ENCODE measurements at regions not wholly inside any gene's neighbourhood (a gene's known extent, or its start where the extent isn't known, plus 50 kb on each side); places are given as distances from the start of the nearest gene placed in this dataset.

DNA sequence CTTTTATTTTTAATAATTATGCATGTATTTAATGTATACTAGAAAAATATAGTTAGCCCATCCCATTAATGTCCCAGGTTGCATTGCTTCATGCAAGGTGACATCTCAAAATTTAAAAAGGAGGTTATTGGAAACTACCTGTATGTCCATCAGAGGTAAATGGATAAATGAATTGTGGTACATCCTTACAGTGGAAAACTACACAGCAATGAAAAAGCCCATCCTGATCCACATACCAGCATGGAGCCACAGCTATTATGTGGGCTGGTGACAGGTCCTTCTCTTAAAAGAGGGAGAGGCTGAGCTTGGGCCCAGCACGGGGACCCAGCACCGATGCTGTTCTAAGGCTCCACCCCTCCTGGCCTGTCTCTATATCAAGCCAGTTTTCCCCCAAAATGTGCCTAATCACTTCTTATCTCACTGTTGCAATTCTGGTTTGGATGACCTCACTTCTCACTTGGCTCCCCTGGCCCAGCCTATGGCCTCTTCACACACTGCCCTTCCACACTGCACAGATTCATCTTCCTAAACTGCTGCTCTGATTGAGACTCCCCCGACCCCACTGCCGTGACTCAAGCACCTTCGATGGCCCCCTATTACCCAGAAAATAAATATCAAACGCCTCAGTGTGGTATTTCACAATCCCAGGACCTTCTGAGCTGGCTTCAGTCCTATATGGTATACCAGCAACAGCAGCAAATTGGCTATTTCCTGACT lies 97.1 kb upstream of the NCOR2 start:
- ATAC-seq (replicated peaks) (no peak), DNase-seq (no peak)
- no peak overlapping the region for H3K27ac Mint-ChIP-seq
- peaks cover 4 to 12% of the 10 kb centered on the region in 2 donors for H3K9me3 Mint-ChIP-seq
- no peak overlapping the region for H3K4me3 Mint-ChIP-seq
- peaks cover 0 to 5% of the 10 kb centered on the region in 2 donors for H3K27me3 Mint-ChIP-seq
- H3K36me3 Mint-ChIP-seq = peaks cover 3 to 8% of the 10 kb centered on the region in 2 donors
- H3K4me1 Mint-ChIP-seq = peaks cover 3 to 6% of the 10 kb centered on the region in 2 donors

DNA sequence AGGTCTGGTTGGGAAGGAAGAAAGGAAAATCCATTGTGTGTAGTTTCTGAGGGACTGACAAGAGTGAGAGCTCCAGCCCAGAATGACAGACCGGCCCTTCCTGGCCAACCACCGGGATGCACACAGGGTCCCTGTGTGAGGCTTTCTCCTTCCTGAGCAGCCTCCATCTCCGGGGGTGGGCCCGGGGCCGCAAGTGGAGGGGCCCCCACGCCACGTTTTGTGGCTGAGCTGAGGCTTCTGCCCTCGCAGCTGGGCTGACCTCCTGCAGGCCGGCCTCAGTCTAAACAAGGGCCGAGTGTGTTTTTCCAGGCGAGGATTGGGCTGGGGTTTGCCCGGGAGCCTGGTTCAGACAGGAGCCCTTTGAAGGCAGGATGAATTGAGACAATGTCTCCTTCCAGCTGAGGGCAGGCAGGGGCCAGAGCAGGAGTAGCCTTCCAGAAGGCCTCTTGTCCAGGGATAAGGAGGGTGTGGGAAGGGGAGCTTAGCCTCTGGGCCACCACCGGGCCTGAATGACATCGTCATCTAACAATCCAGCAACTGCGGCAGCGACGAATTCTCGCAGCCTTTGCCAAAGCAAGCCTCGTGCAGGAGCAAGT lies 96.5 kb upstream of the NCOR2 start:
- Mint-ChIP-seq H3K9me3 (peaks cover 4 to 12% of the 10 kb centered on the region in 2 donors), H3K36me3 (peaks cover 3 to 8% of the 10 kb centered on the region in 2 donors), H3K27me3 (peaks cover 0 to 8% of the 10 kb centered on the region in 2 donors), H3K4me3 (no peak overlapping the region), H3K4me1 (no peaks in the 10 kb centered on the region), H3K27ac (no peak overlapping the region)
- ATAC-seq (replicated peaks) (no peak), DNase-seq (no peak)

DNA sequence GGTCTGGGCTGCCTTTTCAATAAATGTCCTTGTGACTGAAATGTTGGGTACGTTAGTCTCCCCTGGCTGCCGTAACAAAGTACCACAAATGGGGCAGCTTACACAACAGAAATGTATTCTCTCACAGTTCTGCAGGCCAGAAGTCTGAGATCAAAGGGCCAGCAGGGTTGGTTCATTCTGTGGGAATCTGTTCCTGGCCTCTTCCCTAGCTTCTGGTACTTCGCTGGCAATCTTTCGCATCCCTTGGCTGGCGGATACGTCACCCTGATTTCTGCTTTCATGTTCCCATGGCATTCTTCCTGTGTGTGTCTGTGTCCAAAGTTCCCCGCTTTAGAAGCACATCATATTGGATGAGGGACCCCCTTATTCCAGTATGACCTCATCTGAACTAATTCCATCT lies 95.8 kb upstream of the NCOR2 start:
- no peak for DNase-seq
- no peak for ATAC-seq (replicated peaks)
- Mint-ChIP-seq H3K27me3 (peaks cover 0 to 8% of the 10 kb centered on the region in 2 donors), H3K27ac (no peak overlapping the region), H3K4me3 (no peak overlapping the region), H3K4me1 (no peaks in the 10 kb centered on the region), H3K36me3 (peaks cover 3 to 8% of the 10 kb centered on the region in 2 donors), H3K9me3 (peaks cover 4 to 13% of the 10 kb centered on the region in 2 donors)

DNA sequence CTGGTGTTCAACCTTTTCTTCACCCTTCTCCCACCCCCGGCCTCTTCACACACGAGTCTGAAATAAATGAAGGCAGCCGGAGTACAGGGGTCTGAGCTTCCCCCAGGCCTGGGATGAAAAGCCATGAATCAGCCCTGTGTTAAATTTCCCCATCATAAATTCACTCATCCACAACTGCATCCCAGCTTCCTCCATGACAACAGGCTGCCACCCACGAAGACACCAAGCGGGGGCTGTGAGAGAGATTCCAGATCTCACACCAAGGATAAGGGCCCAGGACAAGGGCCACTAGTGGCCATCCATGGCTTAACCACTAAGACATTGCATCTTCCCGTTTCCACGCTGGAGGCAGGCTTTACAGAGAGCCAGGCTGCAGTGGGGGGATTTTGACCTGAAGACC lies 93.9 kb upstream of the NCOR2 start:
- no peaks in the 10 kb centered on the region for H3K4me1 Mint-ChIP-seq
- peaks cover 4 to 10% of the 10 kb centered on the region in 2 donors for H3K9me3 Mint-ChIP-seq
- H3K4me3 Mint-ChIP-seq = no peak overlapping the region
- H3K36me3 Mint-ChIP-seq = peaks cover 3 to 5% of the 10 kb centered on the region in 2 donors
- H3K27ac Mint-ChIP-seq = no peak overlapping the region
- ATAC-seq (replicated peaks) (no peak), DNase-seq (no peak)
- peaks cover 7 to 13% of the 10 kb centered on the region in 2 donors for H3K27me3 Mint-ChIP-seq

DNA sequence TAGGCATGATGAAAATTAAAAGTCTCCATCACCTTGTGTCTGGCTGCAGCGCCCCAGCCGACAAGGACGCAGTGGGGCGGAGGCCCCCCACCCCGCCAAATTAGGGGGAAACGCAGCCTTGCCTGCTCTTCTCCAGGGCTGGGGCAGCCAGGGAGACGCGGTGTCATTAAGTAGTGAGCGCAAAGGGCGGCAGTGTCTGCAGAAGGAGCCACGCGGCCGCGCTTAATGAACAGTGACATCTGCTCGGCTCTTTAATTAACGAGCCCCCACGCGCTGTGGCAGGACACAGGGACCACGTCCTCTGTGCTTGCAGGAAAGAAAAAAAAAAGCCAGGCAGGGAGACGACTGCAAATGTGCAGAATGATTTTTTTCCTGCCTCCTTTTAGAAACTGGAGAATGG lies 93.4 kb upstream of the NCOR2 start:
- no peak overlapping the region for H3K27ac Mint-ChIP-seq
- peaks cover 2 to 4% of the 10 kb centered on the region in 2 donors for H3K4me1 Mint-ChIP-seq
- no peak overlapping the region for H3K4me3 Mint-ChIP-seq
- peaks cover 11 to 16% of the 10 kb centered on the region in 2 donors for H3K27me3 Mint-ChIP-seq
- peaks cover 4 to 10% of the 10 kb centered on the region in 2 donors for H3K9me3 Mint-ChIP-seq
- peaks cover 3 to 5% of the 10 kb centered on the region in 2 donors for H3K36me3 Mint-ChIP-seq
- no peak for DNase-seq
- ATAC-seq (replicated peaks) = no peak

DNA sequence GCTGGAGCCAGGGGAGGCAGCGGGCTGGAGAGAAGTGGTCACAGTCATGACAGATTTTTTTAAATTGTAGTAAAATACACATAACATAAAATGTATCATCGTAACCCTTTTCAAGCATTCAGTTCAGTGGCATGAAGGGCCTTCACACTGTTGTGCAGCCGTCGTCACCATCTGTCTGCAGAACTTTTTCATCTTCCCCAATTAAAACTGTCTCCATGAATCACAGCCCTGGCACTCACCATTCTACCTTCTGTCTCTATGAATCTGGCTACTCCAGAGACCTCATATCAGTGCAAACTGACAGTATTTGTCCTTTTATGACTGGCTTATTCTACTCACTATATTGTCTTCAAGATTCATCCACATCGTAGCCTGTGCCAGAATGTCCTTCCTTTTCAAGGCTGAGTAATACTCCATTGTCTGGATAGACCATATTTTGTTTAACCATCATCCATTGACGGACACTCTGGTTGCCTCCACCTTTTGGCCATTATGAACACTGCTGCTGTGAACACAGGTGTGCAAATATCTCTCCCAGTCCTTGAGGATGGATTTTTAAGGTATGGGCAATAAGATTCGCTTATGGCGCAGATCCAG lies 91.5 kb upstream of the NCOR2 start:
- H3K9me3 Mint-ChIP-seq = peaks cover 4 to 7% of the 10 kb centered on the region in 2 donors
- ATAC-seq (replicated peaks) (no peak), DNase-seq (no peak)
- H3K36me3 Mint-ChIP-seq = no peaks in the 10 kb centered on the region
- peaks cover 3 to 7% of the 10 kb centered on the region in 2 donors for H3K4me1 Mint-ChIP-seq
- H3K4me3 Mint-ChIP-seq = no peak overlapping the region
- peaks cover 14 to 17% of the 10 kb centered on the region in 2 donors for H3K27me3 Mint-ChIP-seq
- no peak overlapping the region for H3K27ac Mint-ChIP-seq

DNA sequence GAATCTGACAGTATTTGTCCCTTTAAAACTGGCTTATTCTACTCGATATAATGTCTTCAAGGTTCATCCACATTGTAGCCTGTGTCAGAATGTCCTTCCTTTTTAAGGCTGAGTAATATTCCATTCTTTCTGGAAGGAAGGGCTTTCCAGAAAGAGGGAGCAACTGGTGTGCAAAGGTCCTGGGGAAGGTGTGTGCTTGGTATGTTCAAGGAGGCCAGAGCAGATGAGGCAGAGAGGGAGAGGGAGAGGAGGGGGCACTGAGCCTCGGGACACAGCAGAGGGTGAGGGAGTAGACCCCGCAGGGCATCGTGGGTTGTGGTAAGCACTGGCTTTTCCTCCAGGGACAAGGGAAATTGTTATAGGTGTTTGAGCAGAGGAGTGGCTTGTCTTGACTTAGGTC lies 90.9 kb upstream of the NCOR2 start:
- Mint-ChIP-seq H3K4me3 (no peak overlapping the region), H3K4me1 (peaks cover 3 to 10% of the 10 kb centered on the region in 2 donors), H3K9me3 (peaks cover 4 to 7% of the 10 kb centered on the region in 2 donors), H3K27ac (no peak overlapping the region), H3K27me3 (peaks cover 16 to 19% of the 10 kb centered on the region in 2 donors), H3K36me3 (no peaks in the 10 kb centered on the region)
- no peak for DNase-seq
- ATAC-seq (replicated peaks) = no peak

DNA sequence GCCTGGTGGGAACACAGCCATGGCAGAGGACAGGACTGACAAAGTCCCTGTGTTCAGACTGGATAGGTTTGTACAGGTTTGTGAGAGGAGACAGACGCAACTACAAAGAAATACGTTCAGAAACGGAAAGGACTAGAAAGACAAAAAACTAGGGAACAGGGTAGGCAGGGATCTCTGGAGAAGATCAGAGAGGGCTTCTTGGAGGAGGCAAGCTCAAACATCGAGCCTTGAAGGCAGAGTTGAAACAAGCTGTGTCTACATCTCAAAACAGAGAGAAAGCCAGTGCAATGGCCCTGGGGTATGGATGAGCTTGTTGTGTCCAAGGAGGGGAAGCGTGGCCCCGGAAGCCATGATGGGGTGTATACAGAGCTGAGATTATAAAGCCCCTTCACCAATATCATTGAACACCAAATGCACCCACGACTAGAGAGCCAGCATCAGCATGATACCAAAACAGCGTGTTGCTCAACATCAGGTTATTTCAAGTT lies 89.6 kb upstream of the NCOR2 start:
- peaks cover 3 to 12% of the 10 kb centered on the region in 2 donors for H3K4me1 Mint-ChIP-seq
- H3K36me3 Mint-ChIP-seq = no peaks in the 10 kb centered on the region
- no peak overlapping the region for H3K27ac Mint-ChIP-seq
- ATAC-seq (replicated peaks) (no peak), DNase-seq (no peak)
- H3K9me3 Mint-ChIP-seq = peaks cover 0 to 4% of the 10 kb centered on the region in 2 donors
- peaks cover 21 to 30% of the 10 kb centered on the region in 2 donors for H3K27me3 Mint-ChIP-seq
- no peak overlapping the region for H3K4me3 Mint-ChIP-seq

DNA sequence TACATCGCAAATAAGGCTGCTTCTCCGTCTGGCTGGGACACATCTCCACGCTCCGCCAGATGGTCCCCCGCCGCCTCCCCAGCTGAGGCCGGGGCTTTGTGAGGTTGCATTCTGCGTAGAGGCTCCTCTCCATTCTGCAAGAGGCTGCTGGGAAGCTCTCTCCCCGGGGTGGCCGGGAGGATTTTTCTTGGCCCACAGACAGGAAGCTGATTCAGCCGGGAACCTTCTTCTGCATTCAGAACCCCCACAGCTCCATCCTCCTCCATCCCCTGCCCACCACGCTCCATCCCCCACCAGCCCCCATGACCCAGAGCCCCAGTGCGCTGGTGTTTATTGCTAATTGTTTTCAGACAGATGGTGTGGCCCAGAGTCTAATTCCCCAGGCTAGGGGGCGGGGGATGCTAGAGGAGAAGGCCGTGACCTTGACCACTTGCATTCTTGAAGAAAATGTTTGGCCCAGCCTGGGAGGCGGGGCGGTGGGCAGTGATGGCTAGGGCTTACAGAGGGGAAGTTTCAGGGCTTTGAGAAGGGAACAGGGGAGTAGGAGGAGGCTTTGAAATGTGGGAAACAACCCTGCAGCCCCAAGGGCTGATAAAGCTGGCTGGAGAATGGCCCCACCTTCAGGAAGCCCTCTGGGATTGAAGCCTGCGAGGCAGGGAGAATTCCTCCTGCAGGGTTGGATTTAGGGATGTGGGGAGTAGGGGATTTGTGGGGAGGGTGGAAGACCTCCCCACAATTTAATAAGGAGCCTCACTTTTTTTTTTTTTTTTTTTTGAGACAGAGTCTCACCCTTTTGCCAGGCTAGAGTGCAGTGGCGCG lies 88.5 kb upstream of the NCOR2 start:
- peaks cover 21 to 30% of the 10 kb centered on the region in 2 donors for H3K27me3 Mint-ChIP-seq
- no peak overlapping the region for H3K4me3 Mint-ChIP-seq
- peaks cover 0 to 3% of the 10 kb centered on the region in 2 donors for H3K9me3 Mint-ChIP-seq
- no peaks in the 10 kb centered on the region for H3K36me3 Mint-ChIP-seq
- no peak for ATAC-seq (replicated peaks)
- no peak for DNase-seq
- peaks cover 3 to 12% of the 10 kb centered on the region in 2 donors for H3K4me1 Mint-ChIP-seq
- H3K27ac Mint-ChIP-seq = no peak overlapping the region

DNA sequence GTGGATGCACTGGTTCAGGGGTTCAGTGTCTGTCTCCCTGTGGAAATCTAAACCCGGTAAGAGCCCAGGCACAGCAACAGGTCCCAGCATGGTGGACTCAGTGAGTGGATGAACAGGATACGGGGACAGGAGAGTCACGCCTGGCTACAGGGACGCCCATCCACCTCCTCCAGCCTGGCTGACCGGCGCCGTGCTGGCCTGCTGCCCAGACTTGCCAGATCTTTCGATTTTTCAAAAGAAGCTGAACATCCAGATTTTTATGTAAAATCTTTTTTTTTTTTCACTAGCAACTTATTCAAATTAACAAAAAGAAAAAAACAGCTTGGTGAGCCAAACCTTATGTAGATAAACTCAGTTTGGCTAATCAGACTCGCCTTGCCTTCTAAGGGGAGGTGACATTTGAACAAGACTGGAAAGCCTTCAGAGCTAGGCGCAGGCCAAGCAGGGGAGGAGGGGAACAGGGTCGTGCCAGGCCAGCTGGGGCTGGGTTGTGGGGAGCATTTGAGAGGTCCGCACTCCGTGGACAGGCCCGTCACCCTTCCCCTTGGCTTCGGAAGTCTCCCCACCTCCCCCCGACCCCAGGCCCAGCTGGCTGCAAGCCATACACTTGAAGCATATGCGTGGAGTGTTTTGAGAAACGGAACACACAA lies 87.8 kb upstream of the NCOR2 start:
- DNase-seq = no peak
- Mint-ChIP-seq H3K36me3 (no peaks in the 10 kb centered on the region), H3K9me3 (peaks cover 0 to 3% of the 10 kb centered on the region in 2 donors), H3K27me3 (peaks cover 21 to 30% of the 10 kb centered on the region in 2 donors), H3K27ac (no peak overlapping the region), H3K4me3 (no peak overlapping the region), H3K4me1 (peaks cover 3 to 12% of the 10 kb centered on the region in 2 donors)
- ATAC-seq (replicated peaks) = no peak

DNA sequence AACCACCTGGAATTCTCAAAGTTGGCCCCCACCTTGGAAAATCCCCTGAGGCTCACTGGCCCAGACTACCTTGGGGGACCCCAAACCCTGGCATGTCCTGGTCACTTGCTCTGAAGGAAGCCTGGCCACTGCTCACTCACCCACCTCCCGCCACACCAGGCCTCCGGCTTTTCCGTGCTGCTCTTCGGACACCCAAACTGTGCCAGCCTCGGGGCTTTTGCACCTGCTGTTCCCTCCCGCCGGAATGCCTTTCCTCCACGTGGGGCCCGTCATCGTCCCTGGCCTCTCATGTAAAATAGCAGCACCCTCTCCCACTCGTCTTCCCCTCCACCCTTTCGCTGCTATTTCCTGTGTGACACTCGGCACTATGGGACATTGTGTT lies 87.2 kb upstream of the NCOR2 start:
- H3K9me3 Mint-ChIP-seq = peaks cover 0 to 3% of the 10 kb centered on the region in 2 donors
- peaks cover 3 to 12% of the 10 kb centered on the region in 2 donors for H3K4me1 Mint-ChIP-seq
- peaks cover 17 to 30% of the 10 kb centered on the region in 2 donors for H3K27me3 Mint-ChIP-seq
- no peak for DNase-seq
- ATAC-seq (replicated peaks) = no peak
- H3K4me3 Mint-ChIP-seq = no peak overlapping the region
- H3K36me3 Mint-ChIP-seq = no peaks in the 10 kb centered on the region
- no peak overlapping the region for H3K27ac Mint-ChIP-seq

DNA sequence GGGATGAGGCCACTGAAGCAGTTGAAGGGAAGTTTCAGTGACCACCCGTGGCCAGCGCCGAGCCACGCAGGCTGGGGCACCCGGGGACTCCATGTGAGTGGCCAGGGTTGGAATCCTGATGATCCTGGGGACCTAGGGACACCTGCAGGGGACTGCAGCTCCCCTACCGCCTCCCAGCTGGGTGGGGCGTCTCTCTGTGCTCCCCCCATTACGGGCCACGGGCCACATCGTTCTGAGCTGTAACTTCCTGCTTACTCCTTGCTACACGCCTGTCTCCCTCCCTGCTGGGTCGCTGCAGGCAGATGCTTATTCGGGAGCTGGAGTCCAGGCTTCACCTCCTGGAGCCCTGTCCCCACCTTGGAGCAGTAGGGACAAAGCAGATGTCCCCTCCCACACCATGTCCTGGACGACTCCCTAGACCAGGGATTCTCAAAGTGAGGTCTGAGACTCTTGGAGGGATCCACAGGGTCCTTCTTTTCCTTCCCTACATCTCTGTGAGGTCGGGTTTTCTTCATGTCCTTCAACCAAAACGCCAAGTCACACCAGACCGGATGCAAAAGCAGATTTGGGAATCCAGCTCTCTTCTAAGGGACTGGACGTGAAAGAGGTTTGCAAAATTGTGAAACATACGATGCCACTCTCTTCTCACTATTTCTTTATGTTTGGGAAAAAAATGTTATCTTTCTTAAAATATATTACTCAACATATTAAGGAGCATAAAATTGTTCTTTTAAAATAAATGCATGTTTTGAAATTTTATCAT lies 85.9 kb upstream of the NCOR2 start:
- Mint-ChIP-seq H3K4me1 (peaks cover 3 to 12% of the 10 kb centered on the region in 2 donors), H3K4me3 (no peak overlapping the region), H3K27me3 (peaks cover 13 to 30% of the 10 kb centered on the region in 2 donors), H3K36me3 (peaks cover 2 to 5% of the 10 kb centered on the region in 2 donors), H3K27ac (no peak overlapping the region), H3K9me3 (peaks cover 7 to 8% of the 10 kb centered on the region in 2 donors)
- ATAC-seq (replicated peaks) (no peak), DNase-seq (no peak)

DNA sequence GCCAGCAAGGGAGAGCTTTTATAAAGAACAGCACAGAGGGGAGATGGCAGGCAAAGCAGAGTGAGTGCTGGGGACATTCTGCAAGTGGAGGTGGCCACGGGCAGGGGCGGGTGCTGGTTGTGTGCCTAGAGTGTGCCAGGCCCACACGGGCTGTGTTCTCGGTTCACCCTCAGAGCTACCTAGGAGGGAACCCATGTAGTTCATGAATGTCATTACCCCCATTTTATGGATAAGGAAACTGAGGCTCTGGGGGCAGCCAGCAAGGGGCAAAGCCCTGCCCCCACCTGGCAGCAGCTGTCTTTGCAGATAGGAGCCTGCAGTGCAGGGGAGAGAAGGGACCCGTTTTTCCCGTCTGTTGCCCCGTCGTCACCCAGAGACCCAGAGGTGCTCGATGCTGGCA lies 85.2 kb upstream of the NCOR2 start:
- no peak for ATAC-seq (replicated peaks)
- peaks cover 13 to 30% of the 10 kb centered on the region in 2 donors for H3K27me3 Mint-ChIP-seq

More for the DNA sequence above, 85.2 kb upstream of the NCOR2 start:
- Mint-ChIP-seq H3K4me1 (peaks cover 3 to 12% of the 10 kb centered on the region in 2 donors), H3K9me3 (peaks cover 12 to 15% of the 10 kb centered on the region in 2 donors), H3K4me3 (no peak overlapping the region), H3K27ac (no peak overlapping the region), H3K36me3 (peaks cover 2 to 12% of the 10 kb centered on the region in 2 donors)
- DNase-seq = no peak
